HG03520 (cell line): ENCODE measurements at regions not wholly inside any gene's neighbourhood (a gene's known extent, or its start where the extent isn't known, plus 50 kb on each side); places are given as distances from the start of the nearest gene placed in this dataset.
"Not testable (repeated sequence)": the region's sequence is repeated elsewhere in the genome, so short reads cannot be mapped to it uniquely, and the experiment has no call there.

ENCODE experiments used
- ATAC-seq: cut with Tn5 transposase; IDR thresholded peaks from one replicate; pipeline ENCODE4 v1.9.1; 2021; ENCODE audit warnings: mild to moderate bottlenecking, moderate library complexity; ENCODE audit not compliant: unreplicated experiment

GRCh38 chr2:144749188-144749587, 229.3 kb upstream of the ZEB2 start:
- no peak for ATAC-seq

- ATAC-seq: no peak
Measured at GRCh38 chr2:144748443-144748842, 228.5 kb upstream of the ZEB2 start.

GRCh38 chr2:144747571-144747970, 227.7 kb upstream of the ZEB2 start:
- ATAC-seq: no peak

GRCh38 chr2:144745424-144745823, 225.5 kb upstream of the ZEB2 start:
- no peak for ATAC-seq

GRCh38 chr2:144738749-144739148, 218.8 kb upstream of the ZEB2 start:
- ATAC-seq: no peak

- no peak for ATAC-seq
Measured at GRCh38 chr2:144730711-144731110, 210.8 kb upstream of the ZEB2 start.

GRCh38 chr2:144724460-144724859, 204.5 kb upstream of the ZEB2 start:
- ATAC-seq: not testable (repeated sequence)

GRCh38 chr2:144718376-144718775, 198.5 kb upstream of the ZEB2 start:
- no peak for ATAC-seq

GRCh38 chr2:144715992-144716391, 196.1 kb upstream of the ZEB2 start:
- no peak for ATAC-seq

GRCh38 chr2:144713410-144713809, 193.5 kb upstream of the ZEB2 start:
- ATAC-seq: no peak

- no peak for ATAC-seq
Measured at GRCh38 chr2:144712550-144712940, 192.6 kb upstream of the ZEB2 start.

- no peak for ATAC-seq
Measured at GRCh38 chr2:144711630-144712549, 192.0 kb upstream of the ZEB2 start.

- ATAC-seq: no peak
Measured at GRCh38 chr2:144711084-144711483, 191.2 kb upstream of the ZEB2 start.

- no peak for ATAC-seq
Measured at GRCh38 chr2:144708626-144709025, 188.7 kb upstream of the ZEB2 start.

- no peak for ATAC-seq
Measured at GRCh38 chr2:144707736-144708326, 187.9 kb upstream of the ZEB2 start.

GRCh38 chr2:144706647-144707046, 186.7 kb upstream of the ZEB2 start:
- ATAC-seq: no peak

- no peak for ATAC-seq
Measured at GRCh38 chr2:144705328-144706245, 185.7 kb upstream of the ZEB2 start.

- ATAC-seq: no peak
Measured at GRCh38 chr2:144704709-144705095, 184.8 kb upstream of the ZEB2 start.

- no peak for ATAC-seq
Measured at GRCh38 chr2:144703852-144704708, 184.2 kb upstream of the ZEB2 start.

GRCh38 chr2:144702051-144702450, 182.1 kb upstream of the ZEB2 start:
- ATAC-seq: no peak
